ENCODE measurements at regions not wholly inside any gene's neighbourhood (a gene's known extent, or its start where the extent isn't known, plus 50 kb on each side); places are given as distances from the start of the nearest gene placed in this dataset.

- TF ChIP-seq CREB1 (CRISPR knock-in tag; IDR thresholded peaks at IDR 0.05), result no peak
- no peak for TF ChIP-seq ATF3 (CRISPR knock-in tag; conservative IDR thresholded peaks at IDR 0.05)
- no peak for TF ChIP-seq MAX (CRISPR knock-in tag; IDR thresholded peaks at IDR 0.05)
- TF ChIP-seq CTCF (IDR thresholded peaks at IDR 0.05), result no peak
- no peak for TF ChIP-seq STAT6 (CRISPR knock-in tag; conservative IDR thresholded peaks at IDR 0.05; ENCODE audit: low read depth)
- no peak for TF ChIP-seq E2F1 (CRISPR knock-in tag; IDR thresholded peaks at IDR 0.05)
- TF ChIP-seq ZNF416 (CRISPR knock-in tag; IDR thresholded peaks at IDR 0.05), result no peak
- TF ChIP-seq ZNF138 (CRISPR knock-in tag; conservative IDR thresholded peaks at IDR 0.05), result no peak
These were observed 328.1 kb downstream of the HACE1 start for GRCh38 chr6:104531646-104532045.

Data from WTC11 (cell line).